ENCODE measurements at regions not wholly inside any gene's neighbourhood (a gene's known extent, or its start where the extent isn't known, plus 50 kb on each side); places are given as distances from the start of the nearest gene placed in this dataset.
A peak's percentile ranks its signal among the peaks of the same experiment; 100 is the strongest.

- Histone ChIP-seq H3K27me3 (ENCODE audit: control insufficient read depth, insufficient read depth, low read length) (no peaks in the 10 kb centered on the region), H4K91ac (ENCODE audit: insufficient read depth, low read depth, low read length) (no peak overlapping the region), H2BK120ac (ENCODE audit: low read depth, low read length) (no peak overlapping the region), H3K56ac (ENCODE audit: extremely low read depth, insufficient read depth, low read length) (no peak overlapping the region), H3K27ac (ENCODE audit: insufficient read depth, low read length) (peak overlapping the region; percentile 45; the same call in 1 of the 2 replicates), H3K9me1 (ENCODE audit: insufficient read depth, low read length) (no peaks in the 10 kb centered on the region), H4K20me1 (ENCODE audit: insufficient read depth, low read length) (no peaks in the 10 kb centered on the region), H3K9ac (ENCODE audit: low read depth, low read length) (no peak overlapping the region), H2BK20ac (ENCODE audit: low read depth, low read length) (no peak overlapping the region), H2AK5ac (ENCODE audit: low read depth, low read length) (no peak overlapping the region), H3K14ac (replicated peaks; ENCODE audit: low read depth, low read length) (no peak overlapping the region; the same call in 1 of the 2 replicates), H3K18ac (ENCODE audit: low read depth, low read length) (peak overlapping the region; percentile 78), H2AK9ac (replicated peaks; ENCODE audit: low read depth, low read length, poor library complexity) (no peak overlapping the region), H4K8ac (ENCODE audit: low read depth in 2 of 2, low read length in 2 of 2) (0 out of 4 replicates have a peak overlapping the region, but pooled peaks of 1 of the 2 experiments have one; percentile 7), H3K79me1 (ENCODE audit: low read depth in 1 of 2, low read length in 2 of 2) (no peaks in the 10 kb centered on the region), H3K4me1 (ENCODE audit: control insufficient read depth, insufficient read depth, low read length) (peaks cover 7% of the 10 kb centered on the region), H3K36me3 (ENCODE audit: control insufficient read depth, insufficient read depth, low read length) (no peaks in the 10 kb centered on the region), H3K4me3 (ENCODE audit: insufficient read depth, low read depth, low read length) (no peak overlapping the region), H3K4ac (ENCODE audit: low read depth, low read length) (no peak overlapping the region; the same call in 1 of the 2 replicates), H2AFZ (replicated peaks; ENCODE audit: low read length, poor library complexity) (no peak overlapping the region), H3K9me3 (ENCODE audit: control insufficient read depth, insufficient read depth, low read length) (no peaks in the 10 kb centered on the region), H3K4me2 (ENCODE audit: low read depth, low read length) (peak overlapping the region; percentile 71; the same call in 1 of the 2 replicates), H3K23ac (ENCODE audit: low read depth, low read length) (no peak overlapping the region), H4K5ac (ENCODE audit: low read depth, low read length) (peak overlapping the region; percentile 89), H2BK5ac (ENCODE audit: low read depth, low read length, poor library complexity, severe bottlenecking) (no peak overlapping the region), H2BK15ac (ENCODE audit: low read depth, low read length) (no peak overlapping the region)
- in situ Hi-C loops (cut with MboI; ENCODE audit: low sequenced_read_pairs) (no loop called here), dilution Hi-C loops (cut with HindIII; ENCODE audit: low sequenced_read_pairs, unreplicated experiment) (no loop called here), intact Hi-C loops (cut with micrococcal nuclease) (no loop called here)
- peak; percentile 18 for DNase-seq
- WGBS, 2 experiments (ENCODE audit: extremely low coverage in 2 of 2, insufficient read length in 1 of 2): no CpG with 5 or more reads among the region's 4 CpGs
- ATAC-seq (ENCODE audit: low read depth): peak; percentile 58
- BruUV-seq (replicated peaks): no TSS peak
- ChIA-PET POLR2A (ENCODE audit: unreplicated experiment) (no interaction called here), CTCF (interaction anchor here (0.6 to 1.1 kb wide), 3 partner anchors 41 to 406 kb away, joined by 3 to 6 read pairs (median 3); no protein-coding TSS in a partner anchor)
- TF ChIP-seq ELK1 (IDR thresholded peaks at IDR 0.05; ENCODE audit: borderline replicate concordance, low read depth, low read length) (no peak), SMC3 (IDR thresholded peaks at IDR 0.05; ENCODE audit: low read depth, low read length) (no peak), MXI1 (IDR thresholded peaks at IDR 0.05; ENCODE audit: borderline replicate concordance, low read depth, low read length) (no peak), RAD21 (IDR thresholded peaks at IDR 0.05; ENCODE audit: low read length) (no peak), BHLHE40 (IDR thresholded peaks at IDR 0.05; ENCODE audit: low read depth, low read length) (no peak), FOS (IDR thresholded peaks at IDR 0.05; ENCODE audit: low read depth, low read length) (no peak), USF2 (IDR thresholded peaks at IDR 0.05; ENCODE audit: low read depth, low read length) (no peak), CHD1 (IDR thresholded peaks at IDR 0.05; ENCODE audit: low read depth, low read length) (no peak), RCOR1 (IDR thresholded peaks at IDR 0.05; ENCODE audit: insufficient replicate concordance, low read length) (no peak), CTCF (conservative IDR thresholded peaks at IDR 0.05; ENCODE audit: low read depth, low read length) (no peak), MAZ (IDR thresholded peaks at IDR 0.05; ENCODE audit: borderline replicate concordance, low read depth, low read length) (no peak), NFE2L2 (IDR thresholded peaks at IDR 0.05; ENCODE audit: low read depth, low read length) (no peak), RFX5 (IDR thresholded peaks at IDR 0.05; ENCODE audit: low read depth, low read length) (no peak)
Measured at GRCh38 chr11:104705490-104706190, 192.6 kb downstream of the CASP12 start.

All from IMR-90 (cell line).